ENCODE measurements at regions not wholly inside any gene's neighbourhood (a gene's known extent, or its start where the extent isn't known, plus 50 kb on each side); places are given as distances from the start of the nearest gene placed in this dataset.

GRCh38 chr6:108751851-108752732 lies 96.1 kb upstream of the ARMC2 start:
- DNase-seq (ENCODE audit: low spot score), result no peak

DNA sequence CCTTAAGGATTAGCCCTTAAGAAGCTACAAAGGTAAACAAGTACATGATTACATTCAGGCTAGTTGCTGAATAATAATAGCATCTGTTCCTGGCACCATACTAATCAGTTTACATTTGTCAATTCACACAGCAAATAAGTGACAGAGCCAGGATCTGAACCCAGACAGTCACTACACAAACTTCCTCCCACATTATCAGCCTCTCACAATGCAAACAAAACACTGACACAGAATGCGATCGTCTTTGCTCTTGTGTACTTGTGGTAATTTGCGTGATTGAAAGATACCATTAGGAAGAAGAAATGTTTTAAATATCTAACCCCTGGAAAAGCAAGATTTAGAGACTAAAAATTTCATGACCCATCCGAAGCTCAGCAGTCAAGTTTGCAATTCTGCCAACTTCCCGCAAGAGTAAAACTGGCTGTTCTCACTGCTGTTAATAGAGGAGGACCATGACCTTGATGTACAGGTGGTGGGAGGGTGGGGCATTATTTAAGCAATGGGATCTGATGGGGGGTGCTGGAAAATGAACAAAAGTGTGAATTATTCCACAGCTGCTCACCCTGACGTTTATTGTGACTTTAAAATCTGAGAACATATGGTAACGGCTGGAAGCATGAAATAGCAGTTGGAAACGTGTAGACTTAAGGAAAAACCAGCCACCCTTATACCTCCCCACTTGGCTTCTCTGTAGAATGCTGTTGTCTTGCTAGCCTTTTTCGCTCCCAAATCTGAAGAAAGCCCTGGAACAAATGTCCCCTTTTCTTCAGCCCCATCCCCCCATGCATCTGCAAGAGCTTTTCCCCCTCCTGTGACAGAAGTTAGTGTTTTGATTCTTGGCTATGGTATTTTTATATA lies 95.3 kb upstream of the ARMC2 start:
- DNase-seq (ENCODE audit: low spot score), result no peak

DNA sequence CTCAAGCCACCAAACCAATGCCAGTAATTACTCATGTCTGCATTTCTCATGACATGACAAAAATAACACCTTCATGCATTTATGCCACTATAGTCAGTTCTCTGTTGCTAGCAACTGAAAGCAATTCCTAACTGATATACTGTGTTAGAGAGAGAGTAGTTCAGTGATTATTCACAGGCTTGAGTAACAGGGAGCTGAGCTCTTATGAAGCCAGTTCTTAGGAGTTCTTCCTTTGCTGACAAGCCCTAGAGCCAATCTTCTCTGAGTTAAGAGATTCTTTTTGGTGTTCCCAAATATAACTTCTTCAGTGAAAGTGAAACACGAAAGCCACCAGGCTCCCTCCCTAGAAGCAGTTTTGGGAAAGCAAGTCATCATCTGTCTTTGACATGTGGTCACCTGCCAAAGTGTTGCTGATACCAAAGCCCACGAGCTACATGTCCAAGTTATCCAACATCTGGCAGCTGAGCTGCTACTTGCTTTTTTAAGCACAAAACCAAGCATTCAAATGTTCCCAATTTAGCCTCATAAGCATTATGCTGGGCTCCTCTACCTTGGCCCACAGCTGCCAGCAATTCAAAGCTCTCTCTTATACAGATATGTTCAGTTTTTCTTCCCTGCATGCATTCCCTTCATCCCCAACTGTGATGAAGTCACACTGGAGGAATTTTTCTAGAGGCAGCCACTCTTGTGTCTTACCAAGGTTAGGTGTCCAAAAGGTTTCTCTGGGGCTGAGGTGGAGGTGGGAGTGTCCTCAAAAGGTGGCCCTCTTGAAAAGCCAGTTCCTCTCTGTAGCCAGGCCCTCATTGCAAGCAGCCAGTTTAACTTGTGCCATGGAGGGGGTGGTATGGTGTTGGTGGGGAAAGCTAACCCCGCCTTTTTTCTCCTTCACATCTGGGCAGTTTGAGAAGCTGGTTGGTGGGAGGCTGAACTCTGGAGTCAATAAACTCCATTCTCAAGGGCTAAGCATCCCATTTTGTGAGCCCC lies 92.7 kb upstream of the ARMC2 start:
- DNase-seq (ENCODE audit: low spot score), result no peak

GRCh38 chr6:108757357-108757756 lies 90.9 kb upstream of the ARMC2 start:
- DNase-seq (ENCODE audit: low spot score), result no peak

DNA sequence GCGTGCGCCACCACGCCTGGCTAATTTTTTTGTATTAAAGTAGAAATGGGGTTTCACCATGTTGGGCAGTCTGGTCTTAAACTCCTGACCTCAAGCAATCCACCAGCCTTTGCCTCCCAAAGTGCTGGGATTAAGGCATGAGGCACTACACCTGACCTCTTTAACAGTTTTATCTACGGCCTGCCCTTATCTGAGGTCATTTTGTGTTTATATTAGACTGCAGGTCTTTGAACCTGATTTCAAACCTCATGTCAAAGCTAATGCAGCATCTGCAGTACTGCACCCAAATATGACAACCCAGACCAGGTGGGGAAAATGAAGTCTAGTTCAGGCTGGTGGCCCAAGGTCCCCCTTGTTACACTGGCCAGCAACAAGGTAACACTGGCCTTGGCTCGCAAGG lies 89.3 kb upstream of the ARMC2 start:
- no peak for DNase-seq (ENCODE audit: low spot score)

DNA sequence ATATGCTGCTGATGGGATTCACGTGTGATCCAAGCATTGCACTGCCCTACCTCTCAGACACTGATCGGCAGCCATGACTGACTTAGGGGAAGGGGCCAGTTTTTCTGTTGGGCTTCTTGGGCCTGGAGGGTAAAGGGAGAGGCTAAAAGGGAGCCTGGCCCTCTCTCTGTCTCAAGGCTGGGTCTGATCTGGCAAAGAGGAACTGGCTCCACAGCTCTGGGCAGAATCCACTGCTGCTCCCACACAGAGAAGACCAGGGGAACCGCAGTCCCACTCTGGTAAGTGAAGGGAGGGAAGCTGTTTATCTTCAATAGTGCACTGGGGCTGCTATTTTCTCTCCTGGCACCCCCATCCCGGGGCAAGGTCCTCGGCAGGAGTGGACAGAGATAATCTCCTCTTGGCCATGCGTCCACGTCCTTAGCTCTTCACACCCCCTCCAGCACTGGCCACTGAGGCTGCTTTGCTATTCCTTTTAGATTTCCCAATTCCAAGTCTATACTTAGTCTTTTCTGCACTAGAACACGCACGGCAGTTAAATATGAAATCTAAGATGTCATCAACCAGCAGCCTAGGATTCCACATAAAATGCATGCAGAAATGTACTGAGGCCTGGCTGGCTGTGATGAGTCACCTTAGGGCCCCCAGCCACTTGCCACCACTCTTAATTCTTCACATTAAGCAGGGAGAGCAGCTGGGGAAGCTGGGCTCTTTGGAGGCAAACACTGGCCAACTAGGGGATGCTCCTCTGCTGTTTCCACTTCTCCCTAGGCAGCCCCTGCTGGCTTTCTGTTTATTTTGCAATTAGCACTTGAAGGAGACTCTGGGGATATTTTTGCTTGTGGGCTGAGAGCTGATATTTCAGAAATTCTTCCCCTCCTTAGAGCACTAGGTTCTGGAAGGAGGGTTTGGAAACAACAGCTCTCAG lies 87.8 kb upstream of the ARMC2 start:
- DNase-seq (ENCODE audit: low spot score), result no peak

DNA sequence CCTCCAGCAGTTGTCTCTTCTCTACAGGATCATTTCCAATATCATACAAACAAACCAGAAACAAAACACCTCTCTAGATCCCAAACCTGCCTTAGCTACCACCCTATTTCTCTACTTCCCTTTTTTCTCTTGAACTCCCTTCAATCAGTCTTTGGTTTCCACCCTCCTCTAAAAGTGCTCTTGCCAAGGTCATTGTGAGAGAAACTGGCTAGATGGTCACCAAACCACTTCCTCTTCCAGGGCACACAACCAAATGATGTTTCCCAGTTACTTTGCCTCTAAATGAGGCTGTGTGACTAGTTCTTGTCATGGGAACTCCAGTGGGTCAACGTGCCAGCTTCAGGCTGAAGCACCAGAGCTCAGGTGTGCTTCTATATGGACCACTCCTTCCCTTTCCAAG lies 85.8 kb upstream of the ARMC2 start:
- DNase-seq (ENCODE audit: low spot score), result no peak

GRCh38 chr6:108763931-108764579 lies 84.2 kb upstream of the ARMC2 start:
- no peak for DNase-seq (ENCODE audit: low spot score)

GRCh38 chr6:108764580-108764950 lies 83.7 kb upstream of the ARMC2 start:
- DNase-seq (ENCODE audit: low spot score), result no peak

GRCh38 chr6:108765495-108765894 lies 82.7 kb upstream of the ARMC2 start:
- DNase-seq (ENCODE audit: low spot score), result no peak

DNA sequence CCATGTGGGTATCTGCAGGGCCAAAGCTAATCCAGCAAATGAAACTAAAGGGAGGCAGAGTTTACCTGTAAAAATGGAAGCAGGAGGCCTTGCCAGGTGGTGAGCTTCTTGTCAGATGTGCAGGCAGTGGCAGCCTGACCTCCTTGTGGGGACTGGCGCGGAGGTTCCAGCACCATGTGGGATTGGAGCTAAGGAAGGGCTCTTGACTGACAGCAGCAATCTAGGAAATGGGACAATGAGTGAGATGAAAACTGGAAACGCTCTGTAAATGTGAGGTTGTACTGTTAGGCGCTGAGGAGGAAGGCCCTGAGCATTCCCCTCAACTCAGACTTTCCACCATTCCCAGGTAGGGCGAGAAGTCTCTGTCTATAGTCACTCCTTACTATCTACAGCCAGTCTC lies 81.8 kb upstream of the ARMC2 start:
- DNase-seq (ENCODE audit: low spot score), result no peak

DNA sequence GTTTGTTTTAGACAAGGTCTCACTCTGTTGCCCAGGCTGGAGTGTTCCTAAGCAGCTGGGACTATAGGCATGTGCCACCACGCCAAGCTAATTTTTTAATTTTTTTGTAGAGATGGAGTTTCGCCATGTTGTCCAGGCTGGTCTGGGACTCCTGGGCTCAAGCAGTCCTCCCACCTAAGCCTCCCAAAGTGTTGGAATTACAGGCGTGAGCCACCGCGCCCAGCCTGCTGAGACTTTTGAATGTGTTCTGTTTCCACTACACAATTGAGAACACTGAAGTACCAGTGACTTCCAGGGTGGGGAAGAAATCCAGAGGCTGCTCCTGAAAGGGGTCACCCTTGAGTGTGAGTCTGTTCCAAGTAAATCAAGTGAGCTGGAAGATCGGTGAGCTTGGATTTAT lies 81.3 kb upstream of the ARMC2 start:
- DNase-seq (ENCODE audit: low spot score), result no peak

- DNase-seq (ENCODE audit: low spot score), result no peak
Measured at GRCh38 chr6:108767418-108768165, 80.6 kb upstream of the ARMC2 start.

DNA sequence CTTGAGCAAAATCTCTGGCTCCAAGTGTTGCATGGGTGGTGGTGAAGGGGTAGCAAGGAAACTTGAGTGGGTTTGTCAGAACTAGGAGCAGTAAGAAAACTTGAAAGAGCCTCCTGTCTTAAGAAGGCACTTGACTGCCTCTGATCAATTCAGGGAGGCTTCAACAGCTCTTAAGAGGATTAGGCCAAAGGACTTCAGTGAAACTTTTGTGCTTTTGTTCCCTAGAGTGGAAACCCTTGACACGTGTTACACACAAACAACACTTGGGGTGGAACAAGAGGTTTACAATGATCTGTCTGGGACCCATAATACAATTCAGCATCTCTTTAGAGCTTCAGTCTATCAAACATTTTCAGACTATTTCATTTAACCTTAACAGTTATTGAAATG lies 80.1 kb upstream of the ARMC2 start:
- no peak for DNase-seq (ENCODE audit: low spot score)

DNA sequence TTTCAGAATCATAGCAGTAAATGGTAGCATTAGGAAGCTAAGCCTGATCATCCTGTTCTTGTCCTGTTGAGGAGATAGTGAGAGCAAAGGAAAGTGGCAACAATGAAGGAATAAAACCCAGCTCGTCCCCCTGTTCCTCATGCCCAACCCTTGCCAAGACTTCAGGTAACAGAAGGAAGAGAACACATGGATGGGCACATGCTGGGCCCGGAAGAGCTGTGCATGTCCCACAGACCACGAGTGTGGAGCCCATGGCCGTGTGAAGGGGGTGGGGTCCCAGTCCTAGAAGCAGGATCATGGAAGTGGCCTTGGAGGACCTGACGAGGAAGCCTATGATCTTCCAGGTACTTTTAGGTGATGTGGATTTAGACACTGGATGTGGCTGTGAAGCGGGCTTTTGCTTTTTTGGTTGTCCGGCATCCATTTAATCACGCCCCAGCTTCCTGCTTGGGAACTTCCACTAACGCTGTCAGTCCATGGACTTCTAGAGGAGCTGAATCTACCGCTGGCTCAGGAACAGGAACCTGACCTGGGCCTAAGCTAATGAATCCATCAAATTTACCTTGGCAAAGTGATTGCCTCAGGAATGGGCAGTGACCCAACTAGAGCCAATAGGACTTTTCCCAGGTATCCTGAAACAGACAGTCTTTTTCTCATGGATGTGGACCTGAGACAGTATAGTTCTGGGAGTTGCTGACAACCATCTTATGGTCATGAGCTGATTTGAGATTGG lies 79.3 kb upstream of the ARMC2 start:
- DNase-seq (ENCODE audit: low spot score), result no peak

DNA sequence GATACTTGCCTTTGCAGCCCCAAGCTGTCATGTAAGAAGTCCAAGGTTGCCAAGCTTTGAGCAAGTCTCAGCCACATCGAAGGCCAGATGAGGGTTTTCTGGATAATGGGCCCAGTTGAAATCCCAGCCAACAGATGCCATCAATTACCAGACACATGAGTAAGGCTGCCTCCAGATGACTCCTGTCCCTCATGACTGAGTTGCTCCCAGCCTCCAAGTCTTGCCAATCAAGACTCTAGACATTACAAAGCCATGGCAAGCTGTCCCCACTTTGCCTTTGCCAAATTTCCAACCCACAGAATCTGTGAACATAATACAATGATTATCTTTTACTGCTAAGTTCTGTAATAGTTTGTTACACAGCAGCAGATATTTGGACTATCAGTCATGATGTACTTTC lies 76.8 kb upstream of the ARMC2 start:
- no peak for DNase-seq (ENCODE audit: low spot score)

GRCh38 chr6:108774555-108774954 lies 73.7 kb upstream of the ARMC2 start:
- no peak for DNase-seq (ENCODE audit: low spot score)

DNA sequence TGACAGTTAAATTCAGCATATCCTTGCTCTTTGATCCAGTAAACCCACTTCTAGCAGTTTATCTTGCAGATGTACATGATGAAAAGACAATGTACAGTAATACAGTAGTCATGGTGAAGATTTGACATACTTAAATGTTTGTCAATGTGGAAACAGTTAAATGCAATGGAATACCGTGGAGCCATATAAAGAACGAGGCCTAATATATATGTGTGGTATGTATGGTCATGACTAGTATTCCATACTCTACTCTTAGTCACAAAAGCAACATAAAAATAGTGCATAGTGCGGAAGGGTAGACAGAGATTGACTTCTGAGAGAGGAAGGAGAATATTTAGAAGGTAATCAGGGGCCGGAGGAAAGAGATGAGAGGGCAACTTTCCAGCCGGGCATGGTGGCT lies 70.7 kb upstream of the ARMC2 start:
- DNase-seq (ENCODE audit: low spot score), result no peak

All from RKO (cell line).